Vagina (tissue), 2 donors: ENCODE measurements at regions not wholly inside any gene's neighbourhood (a gene's known extent, or its start where the extent isn't known, plus 50 kb on each side); places are given as distances from the start of the nearest gene placed in this dataset.

Experiments used
- POLR2A ChIP-seq, 2 donors: fragments of 450-650 bp; IDR thresholded peaks; one replicate each; pipeline ENCODE4 v1.6.1; 2017; ENCODE audit warnings: antibody characterized with exemption in 2 of 2, mild to moderate bottlenecking in 2 of 2, moderate library complexity in 2 of 2
- TF ChIP-seq, protein P1 (sequence below), 3 experiments: fragments of 450-650 bp in 2 of 3; fragments of 200-600 bp in 1 of 3; sonication (generic) in 1 of 3; IDR thresholded peaks; one replicate each; pipeline ENCODE4 v1.5.1; 2017 to 2019; ENCODE audit warnings: antibody characterized with exemption in 3 of 3, mild to moderate bottlenecking in 2 of 3, moderate library complexity in 2 of 3

DNA sequence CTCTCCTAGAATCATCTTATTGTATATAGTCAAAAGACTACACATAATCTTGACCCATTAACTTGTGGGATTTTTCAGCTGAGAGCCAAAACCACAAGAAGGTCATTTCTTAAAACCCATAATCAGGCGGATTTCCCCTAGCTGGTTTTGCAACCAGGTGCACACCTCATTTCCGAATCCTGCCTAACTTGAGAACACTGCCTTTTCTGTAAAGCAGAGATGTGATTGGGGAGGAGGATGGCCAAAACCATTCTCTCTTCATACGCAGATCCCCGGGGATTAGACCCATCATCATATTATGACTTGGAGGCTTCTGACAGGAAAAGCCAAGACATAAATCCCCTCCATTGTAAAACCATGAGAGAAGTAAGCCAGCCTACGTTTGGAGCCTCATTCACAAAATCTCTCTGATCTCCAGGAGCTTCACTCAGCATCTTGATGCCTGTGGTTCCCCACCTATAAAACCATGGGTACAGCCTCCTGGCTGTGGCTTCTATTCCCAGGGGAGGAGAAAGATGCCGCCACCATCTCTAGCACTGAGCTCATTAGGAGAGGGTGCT is 191.3 kb downstream of the KIF18A start:
- no peak for TF ChIP-seq POLR2A (IDR thresholded peaks at IDR 0.05)
- TF ChIP-seq, protein P1, sequence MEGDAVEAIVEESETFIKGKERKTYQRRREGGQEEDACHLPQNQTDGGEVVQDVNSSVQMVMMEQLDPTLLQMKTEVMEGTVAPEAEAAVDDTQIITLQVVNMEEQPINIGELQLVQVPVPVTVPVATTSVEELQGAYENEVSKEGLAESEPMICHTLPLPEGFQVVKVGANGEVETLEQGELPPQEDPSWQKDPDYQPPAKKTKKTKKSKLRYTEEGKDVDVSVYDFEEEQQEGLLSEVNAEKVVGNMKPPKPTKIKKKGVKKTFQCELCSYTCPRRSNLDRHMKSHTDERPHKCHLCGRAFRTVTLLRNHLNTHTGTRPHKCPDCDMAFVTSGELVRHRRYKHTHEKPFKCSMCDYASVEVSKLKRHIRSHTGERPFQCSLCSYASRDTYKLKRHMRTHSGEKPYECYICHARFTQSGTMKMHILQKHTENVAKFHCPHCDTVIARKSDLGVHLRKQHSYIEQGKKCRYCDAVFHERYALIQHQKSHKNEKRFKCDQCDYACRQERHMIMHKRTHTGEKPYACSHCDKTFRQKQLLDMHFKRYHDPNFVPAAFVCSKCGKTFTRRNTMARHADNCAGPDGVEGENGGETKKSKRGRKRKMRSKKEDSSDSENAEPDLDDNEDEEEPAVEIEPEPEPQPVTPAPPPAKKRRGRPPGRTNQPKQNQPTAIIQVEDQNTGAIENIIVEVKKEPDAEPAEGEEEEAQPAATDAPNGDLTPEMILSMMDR (IDR thresholded peaks at IDR 0.05), result no peak
